Lower lobe of right lung (tissue), 2 donors: ENCODE measurements at regions not wholly inside any gene's neighbourhood (a gene's known extent, or its start where the extent isn't known, plus 50 kb on each side); places are given as distances from the start of the nearest gene placed in this dataset.

Source experiments
- ATAC-seq, 2 donors: fragments of 200-7000 bp; cut with Tn5 transposase; one replicate each; pipeline ENCODE4 v1.9.1; 2020 to 2022; ENCODE audit warnings: mild to moderate bottlenecking in 2 of 2, moderate library complexity in 2 of 2
- DNase-seq: peaks from one replicate; pipeline ENCODE4 v3.0.0-alpha.2; 2020
- H3K27ac ChIP-seq: fragments of 200-600 bp; one replicate; pipeline ENCODE4 v1.8.0; 2022
- H3K27me3 ChIP-seq: fragments of 200-600 bp; one replicate; pipeline ENCODE4 v1.8.0; 2022; ENCODE audit warnings: low read depth
- H3K36me3 ChIP-seq: fragments of 200-600 bp; one replicate; pipeline ENCODE4 v1.8.0; 2022; ENCODE audit warnings: mild to moderate bottlenecking
- H3K4me1 ChIP-seq: fragments of 200-600 bp; one replicate; pipeline ENCODE4 v1.8.0; 2022
- H3K4me3 ChIP-seq: fragments of 200-600 bp; one replicate; pipeline ENCODE4 v1.8.0; 2022; ENCODE audit warnings: mild to moderate bottlenecking
- H3K9me3 ChIP-seq: fragments of 200-600 bp; one replicate; pipeline ENCODE4 v1.8.0; 2022
- CTCF ChIP-seq: fragments of 200-600 bp; IDR thresholded peaks from one replicate; pipeline ENCODE4 v1.8.0; 2022; ENCODE audit warnings: antibody characterized with exemption, mild to moderate bottlenecking
- intact Hi-C: fragments of 100-400 bp; cut with DNase I; formaldehyde crosslinking; loops from one replicate; pipeline ENCODE4 v1.11.0; 2022
- donor health status: DM: no; HTN: yes; CAD: no; lungs with severe emphysema.

GRCh38 chr10:50961297-50961696 is 75.9 kb upstream of the A1CF start:
- ATAC-seq = no peak

DNA sequence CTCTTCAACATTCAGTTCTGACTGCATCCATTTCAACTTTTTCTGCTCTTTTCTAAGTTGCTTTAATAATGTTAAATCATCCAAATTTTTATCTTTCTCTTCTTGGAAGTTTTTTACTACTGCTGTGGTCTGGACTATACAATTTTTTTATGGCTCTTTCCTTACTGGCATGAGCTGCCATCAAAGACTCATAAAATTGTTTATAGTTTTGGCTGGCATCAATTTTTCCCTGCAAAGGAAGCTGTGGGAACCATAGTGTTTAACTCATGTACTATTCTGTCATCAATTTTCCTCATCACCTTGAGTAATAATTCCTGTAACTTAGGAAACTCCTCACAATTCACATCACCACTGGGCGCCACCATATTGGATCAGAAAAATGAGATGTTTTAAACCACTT is 77.6 kb upstream of the A1CF start:
- no peaks in the 10 kb centered on the region for H3K9me3 ChIP-seq
- H3K27ac ChIP-seq = no peak overlapping the region
- DNase-seq (no peak), ATAC-seq (no peak)
- H3K36me3 ChIP-seq = no peaks in the 10 kb centered on the region
- intact Hi-C loops = no loop called here
- H3K4me3 ChIP-seq = no peak overlapping the region
- no peak for TF ChIP-seq CTCF
- no peaks in the 10 kb centered on the region for H3K4me1 ChIP-seq
- no peaks in the 10 kb centered on the region for H3K27me3 ChIP-seq

More at GRCh38 chr10:50961297-50961696, 75.9 kb upstream of the A1CF start:
- no peaks in the 10 kb centered on the region for H3K9me3 ChIP-seq
- DNase-seq = no peak
- no peak overlapping the region for H3K27ac ChIP-seq
- H3K4me3 ChIP-seq = no peak overlapping the region
- H3K27me3 ChIP-seq = no peaks in the 10 kb centered on the region
- no peaks in the 10 kb centered on the region for H3K36me3 ChIP-seq
- TF ChIP-seq CTCF = no peak
- H3K4me1 ChIP-seq = no peaks in the 10 kb centered on the region
- intact Hi-C loops = no loop called here

DNA sequence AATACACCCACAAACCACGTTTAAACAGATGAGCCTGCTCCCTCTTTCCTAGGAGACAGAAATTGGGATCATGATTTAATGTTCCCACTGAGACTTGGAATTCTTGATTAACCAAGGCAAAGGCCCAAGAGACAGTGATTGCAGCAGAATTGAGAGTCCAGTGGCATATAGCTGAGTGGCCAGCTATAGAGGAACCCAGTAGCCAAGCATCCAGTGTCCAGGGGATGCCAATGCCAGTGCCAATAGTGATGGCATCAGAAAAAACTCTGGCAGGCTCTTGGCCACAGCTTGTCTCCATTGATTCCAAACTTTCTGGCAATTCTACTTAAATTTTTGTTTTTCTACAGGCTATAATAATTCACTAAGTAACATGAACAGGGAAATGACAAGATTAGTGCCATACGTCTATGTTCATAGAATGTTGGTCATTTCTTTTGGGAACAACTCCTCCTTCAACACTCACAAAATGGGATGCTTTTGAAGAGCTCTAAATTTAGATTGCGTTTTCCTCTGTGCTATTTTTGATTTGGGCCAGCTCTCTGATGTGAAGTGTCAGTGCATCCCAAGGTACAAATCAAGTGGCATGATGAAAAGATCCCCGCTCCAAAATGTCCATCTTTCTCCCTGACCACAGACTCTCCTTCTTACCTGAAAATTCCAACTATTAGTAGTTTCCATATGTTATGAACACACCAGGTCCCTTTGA is 83.1 kb upstream of the A1CF start:
- TF ChIP-seq CTCF = no peak
- intact Hi-C loops = no loop called here

GRCh38 chr10:50972591-50972990 is 87.2 kb upstream of the A1CF start:
- Histone ChIP-seq H3K4me3 (no peak overlapping the region), H3K27me3 (no peaks in the 10 kb centered on the region), H3K36me3 (no peaks in the 10 kb centered on the region), H3K27ac (no peak overlapping the region), H3K4me1 (no peaks in the 10 kb centered on the region), H3K9me3 (no peaks in the 10 kb centered on the region)
- intact Hi-C loops = no loop called here
- no peak for DNase-seq
- no peak for TF ChIP-seq CTCF
- ATAC-seq = no peak

More for the DNA sequence above, 83.1 kb upstream of the A1CF start:
- no peaks in the 10 kb centered on the region for H3K9me3 ChIP-seq
- no peaks in the 10 kb centered on the region for H3K27me3 ChIP-seq
- no peak overlapping the region for H3K27ac ChIP-seq
- ATAC-seq = no peak
- no peak for DNase-seq
- no peak overlapping the region for H3K4me3 ChIP-seq
- H3K4me1 ChIP-seq = no peaks in the 10 kb centered on the region
- H3K36me3 ChIP-seq = no peaks in the 10 kb centered on the region

- Histone ChIP-seq H3K4me3 (no peak overlapping the region), H3K27me3 (no peaks in the 10 kb centered on the region), H3K9me3 (no peaks in the 10 kb centered on the region), H3K36me3 (no peaks in the 10 kb centered on the region), H3K27ac (no peak overlapping the region), H3K4me1 (no peaks in the 10 kb centered on the region)
- ATAC-seq (no peak), DNase-seq (no peak)
- TF ChIP-seq CTCF = no peak
- intact Hi-C loops = no loop called here
Measured at GRCh38 chr10:50981385-50981784, 92.9 kb upstream of the PRKG1 start.
